ENCODE measurements at regions not wholly inside any gene's neighbourhood (a gene's known extent, or its start where the extent isn't known, plus 50 kb on each side); places are given as distances from the start of the nearest gene placed in this dataset.
"Not testable (repeated sequence)": the region's sequence is repeated elsewhere in the genome, so short reads cannot be mapped to it uniquely, and the experiment has no call there.

DNA sequence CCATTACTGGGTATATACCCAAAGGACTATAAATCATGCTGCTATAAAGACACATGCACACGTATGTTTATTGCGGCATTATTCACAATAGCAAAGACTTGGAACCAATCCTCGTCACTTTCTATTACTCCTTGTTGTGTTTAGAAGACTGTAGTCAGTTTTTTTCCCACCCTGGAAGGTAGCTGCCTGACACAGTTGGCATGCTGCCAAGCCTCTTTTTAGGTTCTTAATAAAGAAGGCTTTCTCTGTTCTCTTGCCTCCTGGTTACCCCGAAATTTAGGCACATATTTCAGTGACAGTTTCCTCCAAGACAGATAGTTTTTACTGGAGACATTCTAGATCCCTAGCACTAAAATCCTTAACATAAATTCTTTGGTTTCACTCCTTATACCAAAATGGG is 205.4 kb upstream of the PCSK5 start:
- Histone ChIP-seq H3K9me3 (ENCODE audit: control insufficient read depth in 1 of 2, low read length in 2 of 2) (no peaks in the 10 kb centered on the region), H3K27me3 (ENCODE audit: low read depth, low read length) (no peaks in the 10 kb centered on the region), H3K4me3 (ENCODE audit: low read depth in 1 of 2, low read length in 2 of 2) (no peak overlapping the region)

DNA sequence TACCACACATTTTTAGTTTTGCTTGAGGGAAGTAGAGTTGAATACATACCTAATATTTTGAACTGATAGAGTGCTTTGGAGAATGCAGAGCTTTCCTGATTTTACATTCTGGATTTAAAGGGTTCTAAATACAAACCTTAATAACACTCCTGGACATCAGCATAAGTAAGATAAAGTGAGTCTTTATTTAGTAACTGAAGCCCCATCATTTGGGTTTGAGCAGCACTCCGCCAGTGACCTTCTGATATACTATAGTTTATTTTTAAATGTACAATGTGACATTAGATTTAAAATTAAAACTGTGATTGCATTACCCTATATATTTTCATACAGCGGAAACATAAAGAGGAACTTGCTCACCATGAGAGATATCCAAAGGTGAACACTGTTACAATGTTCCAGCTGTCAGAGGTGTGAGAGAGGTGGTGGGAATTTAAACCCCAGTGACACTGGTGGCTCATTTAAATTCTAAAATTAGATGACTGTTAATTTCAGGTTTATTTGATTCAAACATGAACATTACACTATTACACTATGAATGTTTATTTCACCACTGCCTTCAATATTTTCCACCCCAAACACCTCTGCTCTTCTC is 203.0 kb upstream of the PCSK5 start:
- H3K27me3 ChIP-seq (ENCODE audit: low read depth, low read length), result no peaks in the 10 kb centered on the region
- no peaks in the 10 kb centered on the region for H3K9me3 ChIP-seq (ENCODE audit: control insufficient read depth in 1 of 2, low read length in 2 of 2)
- no peak overlapping the region for H3K27ac ChIP-seq (ENCODE audit: low read length)
- no peak overlapping the region for H3K4me3 ChIP-seq (ENCODE audit: low read depth in 1 of 2, low read length in 2 of 2)
- no peaks in the 10 kb centered on the region for H3K4me1 ChIP-seq (ENCODE audit: control insufficient read depth in 1 of 2, insufficient read depth in 2 of 2, low read length in 2 of 2)
- H3K36me3 ChIP-seq (ENCODE audit: control insufficient read depth in 1 of 2, insufficient read depth in 2 of 2, low read length in 2 of 2), result no peaks in the 10 kb centered on the region

More for the DNA sequence above, 205.4 kb upstream of the PCSK5 start:
- no peaks in the 10 kb centered on the region for H3K4me1 ChIP-seq (ENCODE audit: control insufficient read depth in 1 of 2, insufficient read depth in 2 of 2, low read length in 2 of 2)
- H3K27ac ChIP-seq (ENCODE audit: low read length), result no peak overlapping the region
- H3K36me3 ChIP-seq (ENCODE audit: control insufficient read depth in 1 of 2, insufficient read depth in 2 of 2, low read length in 2 of 2), result no peaks in the 10 kb centered on the region

DNA sequence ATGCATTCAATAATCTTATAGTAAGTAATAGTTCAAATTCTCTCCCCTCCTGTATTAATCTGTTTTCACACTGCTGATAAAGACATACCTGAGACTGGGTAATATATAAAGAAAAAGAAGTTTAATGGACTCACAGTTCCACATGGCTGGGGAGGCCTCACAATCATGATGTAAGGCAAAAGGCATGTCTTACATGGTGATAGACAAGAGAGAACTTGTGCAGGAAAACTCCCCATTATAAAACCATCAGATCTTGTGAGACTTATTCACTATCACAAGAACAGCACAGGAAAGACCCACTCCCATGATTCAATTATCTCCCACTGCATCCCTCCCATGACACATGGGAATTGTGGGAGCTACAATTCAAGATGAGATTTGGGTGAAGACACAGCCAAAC is 199.9 kb upstream of the PCSK5 start:
- H3K4me1 ChIP-seq (ENCODE audit: control insufficient read depth in 1 of 2, insufficient read depth in 2 of 2, low read length in 2 of 2); H3K4me3 ChIP-seq (ENCODE audit: low read depth in 1 of 2, low read length in 2 of 2); H3K27ac ChIP-seq (ENCODE audit: low read length); H3K9me3 ChIP-seq (ENCODE audit: control insufficient read depth in 1 of 2, low read length in 2 of 2); H3K27me3 ChIP-seq (ENCODE audit: low read depth, low read length); H3K36me3 ChIP-seq (ENCODE audit: control insufficient read depth in 1 of 2, insufficient read depth in 2 of 2, low read length in 2 of 2): not testable (repeated sequence)

DNA sequence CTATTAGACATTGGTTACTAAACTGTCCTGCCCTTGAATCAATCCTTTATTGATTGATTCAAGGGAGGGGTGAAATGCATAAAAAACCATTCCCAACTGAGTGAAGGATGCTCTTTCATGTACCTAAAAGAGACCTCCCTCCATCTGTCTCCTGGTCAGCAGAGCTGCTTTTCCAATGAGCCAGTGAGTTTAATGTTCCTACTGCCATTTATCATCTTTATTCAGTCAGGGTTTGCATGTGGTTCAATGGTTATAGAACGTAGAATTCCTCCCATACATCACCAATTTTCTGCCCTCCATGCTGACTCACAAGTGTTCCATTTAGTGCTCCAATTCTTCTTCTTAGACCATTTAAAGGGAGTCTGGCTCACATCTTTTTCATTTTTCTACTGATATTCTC is 199.1 kb upstream of the PCSK5 start:
- H3K36me3 ChIP-seq (ENCODE audit: control insufficient read depth in 1 of 2, insufficient read depth in 2 of 2, low read length in 2 of 2), result no peaks in the 10 kb centered on the region
- no peaks in the 10 kb centered on the region for H3K4me1 ChIP-seq (ENCODE audit: control insufficient read depth in 1 of 2, insufficient read depth in 2 of 2, low read length in 2 of 2)
- no peaks in the 10 kb centered on the region for H3K27me3 ChIP-seq (ENCODE audit: low read depth, low read length)
- H3K4me3 ChIP-seq (ENCODE audit: low read depth in 1 of 2, low read length in 2 of 2), result no peak overlapping the region
- no peaks in the 10 kb centered on the region for H3K9me3 ChIP-seq (ENCODE audit: control insufficient read depth in 1 of 2, low read length in 2 of 2)
- no peak overlapping the region for H3K27ac ChIP-seq (ENCODE audit: low read length)

DNA sequence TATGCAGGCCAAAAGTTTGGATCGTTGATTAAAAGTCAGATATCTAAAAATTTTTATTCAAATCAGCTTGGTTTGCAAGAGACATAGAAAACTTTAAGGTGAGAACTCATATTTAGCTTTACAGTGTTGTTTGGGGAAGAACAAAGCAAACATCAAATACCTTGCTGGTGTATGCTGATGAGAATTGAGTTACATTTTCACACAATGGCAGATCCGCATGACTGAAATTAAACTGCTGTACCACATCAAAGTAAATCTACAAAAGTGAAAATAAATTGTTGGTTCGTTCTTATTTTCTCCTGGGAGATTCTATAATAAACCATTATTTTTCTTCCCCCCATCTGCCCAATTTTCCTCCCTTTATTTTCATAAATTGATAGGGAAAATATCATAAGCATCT is 198.2 kb upstream of the PCSK5 start:
- no peaks in the 10 kb centered on the region for H3K9me3 ChIP-seq (ENCODE audit: control insufficient read depth in 1 of 2, low read length in 2 of 2)
- no peaks in the 10 kb centered on the region for H3K36me3 ChIP-seq (ENCODE audit: control insufficient read depth in 1 of 2, insufficient read depth in 2 of 2, low read length in 2 of 2)
- no peaks in the 10 kb centered on the region for H3K27me3 ChIP-seq (ENCODE audit: low read depth, low read length)
- no peaks in the 10 kb centered on the region for H3K4me1 ChIP-seq (ENCODE audit: control insufficient read depth in 1 of 2, insufficient read depth in 2 of 2, low read length in 2 of 2)
- H3K4me3 ChIP-seq (ENCODE audit: low read depth in 1 of 2, low read length in 2 of 2), result no peak overlapping the region
- H3K27ac ChIP-seq (ENCODE audit: low read length), result no peak overlapping the region

GRCh38 chr9:75695921-75696320 is 194.6 kb upstream of the PCSK5 start:
- Histone ChIP-seq H3K27me3 (ENCODE audit: low read depth, low read length) (no peaks in the 10 kb centered on the region), H3K4me1 (ENCODE audit: control insufficient read depth in 1 of 2, insufficient read depth in 2 of 2, low read length in 2 of 2) (no peaks in the 10 kb centered on the region), H3K9me3 (ENCODE audit: control insufficient read depth in 1 of 2, low read length in 2 of 2) (no peaks in the 10 kb centered on the region), H3K36me3 (ENCODE audit: control insufficient read depth in 1 of 2, insufficient read depth in 2 of 2, low read length in 2 of 2) (no peaks in the 10 kb centered on the region), H3K27ac (ENCODE audit: low read length) (no peak overlapping the region), H3K4me3 (ENCODE audit: low read depth in 1 of 2, low read length in 2 of 2) (no peak overlapping the region)

DNA sequence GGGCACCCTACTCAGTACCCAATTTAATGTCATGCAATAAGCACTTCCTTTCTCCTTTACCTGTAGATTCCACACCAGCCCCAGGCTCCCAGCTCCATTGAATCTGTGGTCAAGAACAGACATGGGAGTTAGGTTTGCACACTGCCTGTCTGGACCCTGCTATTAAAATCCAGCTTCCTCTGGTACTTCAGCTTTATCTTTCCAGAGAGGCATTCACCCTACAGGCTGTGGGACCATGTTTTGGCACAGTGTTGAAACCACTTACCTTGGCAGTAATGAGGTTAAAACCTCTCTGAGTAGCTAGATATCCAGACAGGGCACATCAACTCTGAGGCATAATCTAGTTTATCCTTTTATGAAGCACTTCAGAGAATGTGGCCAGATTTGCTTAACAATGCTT is 191.5 kb upstream of the PCSK5 start:
- Histone ChIP-seq H3K4me3 (ENCODE audit: low read depth in 1 of 2, low read length in 2 of 2) (no peak overlapping the region), H3K27ac (ENCODE audit: low read length) (no peak overlapping the region), H3K4me1 (ENCODE audit: control insufficient read depth in 1 of 2, insufficient read depth in 2 of 2, low read length in 2 of 2) (no peaks in the 10 kb centered on the region), H3K9me3 (ENCODE audit: control insufficient read depth in 1 of 2, low read length in 2 of 2) (no peaks in the 10 kb centered on the region), H3K27me3 (ENCODE audit: low read depth, low read length) (no peaks in the 10 kb centered on the region), H3K36me3 (ENCODE audit: control insufficient read depth in 1 of 2, insufficient read depth in 2 of 2, low read length in 2 of 2) (no peaks in the 10 kb centered on the region)

DNA sequence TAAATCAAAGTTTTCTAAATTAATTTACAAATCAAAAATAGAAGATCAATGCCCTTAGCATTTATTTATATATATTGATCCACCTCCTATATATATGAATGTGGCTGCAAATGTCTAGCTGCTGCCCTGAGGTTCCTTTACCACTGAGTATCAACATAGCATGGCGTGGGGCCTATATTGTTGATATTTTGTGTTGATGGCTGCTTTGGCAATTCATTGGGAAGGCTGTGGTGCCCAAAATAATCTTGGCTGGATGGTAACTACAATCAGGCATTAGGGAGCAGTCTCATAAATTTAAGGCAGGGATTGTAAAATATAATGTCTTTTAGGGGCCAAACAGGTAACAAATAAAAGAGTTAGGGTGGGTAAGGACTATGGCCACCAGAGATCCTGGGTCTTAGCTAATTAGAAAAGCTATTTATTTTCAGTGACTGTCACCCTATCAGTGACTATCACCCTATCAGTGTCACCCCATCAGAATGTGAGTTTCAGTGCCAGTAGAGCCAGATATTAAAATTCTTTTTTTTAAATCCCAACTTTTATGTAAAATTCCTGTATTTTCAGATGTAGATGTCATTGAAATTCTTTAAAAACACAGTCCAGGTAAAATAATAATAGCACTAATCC is 190.7 kb upstream of the PCSK5 start:
- no peaks in the 10 kb centered on the region for H3K36me3 ChIP-seq (ENCODE audit: control insufficient read depth in 1 of 2, insufficient read depth in 2 of 2, low read length in 2 of 2)
- no peak overlapping the region for H3K4me3 ChIP-seq (ENCODE audit: low read depth in 1 of 2, low read length in 2 of 2)
- no peaks in the 10 kb centered on the region for H3K4me1 ChIP-seq (ENCODE audit: control insufficient read depth in 1 of 2, insufficient read depth in 2 of 2, low read length in 2 of 2)
- no peak overlapping the region for H3K27ac ChIP-seq (ENCODE audit: low read length)
- H3K27me3 ChIP-seq (ENCODE audit: low read depth, low read length), result no peaks in the 10 kb centered on the region
- no peaks in the 10 kb centered on the region for H3K9me3 ChIP-seq (ENCODE audit: control insufficient read depth in 1 of 2, low read length in 2 of 2)

DNA sequence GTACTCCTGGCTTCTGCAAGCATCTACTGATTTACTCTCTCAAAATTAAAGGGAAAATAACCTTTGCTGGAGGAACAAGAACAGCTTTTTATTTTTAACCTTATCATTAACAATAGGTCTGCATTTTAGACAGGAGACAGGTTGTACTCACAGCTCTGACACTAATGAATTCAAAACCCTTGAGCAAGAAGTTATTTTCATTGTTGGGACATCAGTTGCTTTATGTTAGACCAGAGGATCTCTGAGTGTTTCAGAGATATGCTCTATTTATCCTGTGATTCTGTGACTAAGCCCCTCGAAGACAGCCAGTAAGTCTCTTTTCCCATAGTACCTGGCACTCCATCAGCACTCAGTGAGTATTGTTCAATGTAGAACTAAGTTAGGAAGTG is 190.2 kb upstream of the PCSK5 start:
- no peaks in the 10 kb centered on the region for H3K4me1 ChIP-seq (ENCODE audit: control insufficient read depth in 1 of 2, insufficient read depth in 2 of 2, low read length in 2 of 2)
- H3K27ac ChIP-seq (ENCODE audit: low read length), result no peak overlapping the region
- no peak overlapping the region for H3K4me3 ChIP-seq (ENCODE audit: low read depth in 1 of 2, low read length in 2 of 2)
- H3K9me3 ChIP-seq (ENCODE audit: control insufficient read depth in 1 of 2, low read length in 2 of 2), result no peaks in the 10 kb centered on the region
- no peaks in the 10 kb centered on the region for H3K36me3 ChIP-seq (ENCODE audit: control insufficient read depth in 1 of 2, insufficient read depth in 2 of 2, low read length in 2 of 2)
- H3K27me3 ChIP-seq (ENCODE audit: low read depth, low read length), result no peaks in the 10 kb centered on the region

GRCh38 chr9:75707191-75707590 is 183.3 kb upstream of the PCSK5 start:
- Histone ChIP-seq H3K4me3 (ENCODE audit: low read depth in 1 of 2, low read length in 2 of 2) (no peak overlapping the region), H3K36me3 (ENCODE audit: control insufficient read depth in 1 of 2, insufficient read depth in 2 of 2, low read length in 2 of 2) (no peaks in the 10 kb centered on the region), H3K9me3 (ENCODE audit: control insufficient read depth in 1 of 2, low read length in 2 of 2) (no peaks in the 10 kb centered on the region), H3K27me3 (ENCODE audit: low read depth, low read length) (no peaks in the 10 kb centered on the region), H3K27ac (ENCODE audit: low read length) (no peak overlapping the region), H3K4me1 (ENCODE audit: control insufficient read depth in 1 of 2, insufficient read depth in 2 of 2, low read length in 2 of 2) (no peaks in the 10 kb centered on the region)

GRCh38 chr9:75709698-75710097 is 180.8 kb upstream of the PCSK5 start:
- no peaks in the 10 kb centered on the region for H3K4me1 ChIP-seq (ENCODE audit: control insufficient read depth in 1 of 2, insufficient read depth in 2 of 2, low read length in 2 of 2)
- H3K9me3 ChIP-seq (ENCODE audit: control insufficient read depth in 1 of 2, low read length in 2 of 2), result no peaks in the 10 kb centered on the region
- no peak overlapping the region for H3K27ac ChIP-seq (ENCODE audit: low read length)
- no peaks in the 10 kb centered on the region for H3K36me3 ChIP-seq (ENCODE audit: control insufficient read depth in 1 of 2, insufficient read depth in 2 of 2, low read length in 2 of 2)
- H3K27me3 ChIP-seq (ENCODE audit: low read depth, low read length), result no peaks in the 10 kb centered on the region
- H3K4me3 ChIP-seq (ENCODE audit: low read depth in 1 of 2, low read length in 2 of 2), result no peak overlapping the region

DNA sequence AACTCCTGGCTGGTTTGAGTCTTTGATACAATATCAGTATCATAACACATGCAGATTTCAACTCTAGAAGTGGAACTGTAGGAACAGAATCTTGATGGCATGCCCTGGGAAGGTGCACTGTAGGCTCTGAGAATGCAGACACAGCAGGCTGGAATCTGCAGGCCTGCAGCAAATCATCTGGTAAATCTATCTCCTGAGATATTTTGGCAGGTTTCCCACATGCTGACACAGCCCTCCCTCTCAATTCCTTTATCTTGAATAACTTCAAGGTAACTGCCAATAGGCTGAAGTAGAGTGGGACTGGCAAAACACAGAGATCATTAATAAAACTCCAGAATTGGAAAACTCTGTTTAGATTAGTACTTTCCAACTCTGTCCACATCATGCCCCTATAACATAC is 177.8 kb upstream of the PCSK5 start:
- Histone ChIP-seq H3K27ac (ENCODE audit: low read length) (no peak overlapping the region), H3K4me1 (ENCODE audit: control insufficient read depth in 1 of 2, insufficient read depth in 2 of 2, low read length in 2 of 2) (no peaks in the 10 kb centered on the region), H3K4me3 (ENCODE audit: low read depth in 1 of 2, low read length in 2 of 2) (no peak overlapping the region), H3K9me3 (ENCODE audit: control insufficient read depth in 1 of 2, low read length in 2 of 2) (no peaks in the 10 kb centered on the region), H3K27me3 (ENCODE audit: low read depth, low read length) (no peaks in the 10 kb centered on the region), H3K36me3 (ENCODE audit: control insufficient read depth in 1 of 2, insufficient read depth in 2 of 2, low read length in 2 of 2) (no peaks in the 10 kb centered on the region)
